Astrocyte of the cerebellum (primary cell): ENCODE measurements at regions not wholly inside any gene's neighbourhood (a gene's known extent, or its start where the extent isn't known, plus 50 kb on each side); places are given as distances from the start of the nearest gene placed in this dataset.

ENCODE experiments used
- DNase-seq: peaks from one replicate; pipeline ENCODE4 v3.0.0-alpha.2; 2011; ENCODE audit warnings: low read depth
- H3K4me3 ChIP-seq: 2 replicates; pipeline ENCODE4 v1.5.1; 2011; ENCODE audit warnings: mild to moderate bottlenecking, low read depth, low read length, moderate library complexity
- in situ Hi-C: cut with HindIII; loops from 2 replicates; pipeline ENCODE4 v1.10.0; 2017; ENCODE audit warnings: low sequenced_read_pairs
- TF ChIP-seq, protein P1 (sequence below): IDR thresholded peaks from 2 replicates; pipeline ENCODE4 v1.5.1; 2012; ENCODE audit warnings: low read length, low read depth, moderate library complexity, mild to moderate bottlenecking; ENCODE audit errors: missing control alignments

DNA sequence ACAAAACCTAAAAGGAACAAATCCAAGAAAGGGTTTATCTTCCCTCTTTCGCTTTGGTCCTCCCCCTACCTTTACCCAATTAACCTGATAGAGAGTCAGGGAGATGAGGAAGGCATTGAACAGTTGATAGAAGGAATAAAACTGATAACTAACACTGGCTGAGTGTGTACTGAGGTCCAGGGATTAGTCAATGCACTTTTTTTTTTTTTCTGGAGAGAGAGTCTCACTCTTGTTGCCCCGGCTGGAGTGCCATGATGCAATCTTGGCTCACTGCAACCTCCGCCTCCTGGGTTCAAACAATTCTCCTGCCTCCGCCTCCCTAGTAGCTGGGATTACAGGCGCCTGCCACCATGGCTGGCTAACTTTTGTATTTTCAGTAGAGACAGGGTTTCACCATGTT is 250.2 kb upstream of the CWC22 start:
- TF ChIP-seq, protein P1, sequence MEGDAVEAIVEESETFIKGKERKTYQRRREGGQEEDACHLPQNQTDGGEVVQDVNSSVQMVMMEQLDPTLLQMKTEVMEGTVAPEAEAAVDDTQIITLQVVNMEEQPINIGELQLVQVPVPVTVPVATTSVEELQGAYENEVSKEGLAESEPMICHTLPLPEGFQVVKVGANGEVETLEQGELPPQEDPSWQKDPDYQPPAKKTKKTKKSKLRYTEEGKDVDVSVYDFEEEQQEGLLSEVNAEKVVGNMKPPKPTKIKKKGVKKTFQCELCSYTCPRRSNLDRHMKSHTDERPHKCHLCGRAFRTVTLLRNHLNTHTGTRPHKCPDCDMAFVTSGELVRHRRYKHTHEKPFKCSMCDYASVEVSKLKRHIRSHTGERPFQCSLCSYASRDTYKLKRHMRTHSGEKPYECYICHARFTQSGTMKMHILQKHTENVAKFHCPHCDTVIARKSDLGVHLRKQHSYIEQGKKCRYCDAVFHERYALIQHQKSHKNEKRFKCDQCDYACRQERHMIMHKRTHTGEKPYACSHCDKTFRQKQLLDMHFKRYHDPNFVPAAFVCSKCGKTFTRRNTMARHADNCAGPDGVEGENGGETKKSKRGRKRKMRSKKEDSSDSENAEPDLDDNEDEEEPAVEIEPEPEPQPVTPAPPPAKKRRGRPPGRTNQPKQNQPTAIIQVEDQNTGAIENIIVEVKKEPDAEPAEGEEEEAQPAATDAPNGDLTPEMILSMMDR, result no peak
- H3K4me3 ChIP-seq, result no peak overlapping the region
- in situ Hi-C loops, result no loop called here
- DNase-seq, result no peak

GRCh38 chr2:180255981-180256380 is 248.9 kb upstream of the CWC22 start:
- TF ChIP-seq, protein P1, result no peak
- DNase-seq, result no peak
- in situ Hi-C loops, result no loop called here

GRCh38 chr2:180254872-180255271 is 247.8 kb upstream of the CWC22 start:
- in situ Hi-C loops, result no loop called here
- no peak overlapping the region for H3K4me3 ChIP-seq
- TF ChIP-seq, protein P1, result no peak
- DNase-seq, result no peak

More at GRCh38 chr2:180255981-180256380, 248.9 kb upstream of the CWC22 start:
- no peak overlapping the region for H3K4me3 ChIP-seq

- in situ Hi-C loops, result no loop called here
- no peak overlapping the region for H3K4me3 ChIP-seq
- no peak for DNase-seq
- TF ChIP-seq, protein P1, result no peak
Observed at GRCh38 chr2:180247658-180248057, 240.6 kb upstream of the CWC22 start.

GRCh38 chr2:180246268-180246667 is 239.2 kb upstream of the CWC22 start:
- in situ Hi-C loops, result no loop called here
- TF ChIP-seq, protein P1, result no peak
- no peak for DNase-seq
- H3K4me3 ChIP-seq, result no peak overlapping the region

DNA sequence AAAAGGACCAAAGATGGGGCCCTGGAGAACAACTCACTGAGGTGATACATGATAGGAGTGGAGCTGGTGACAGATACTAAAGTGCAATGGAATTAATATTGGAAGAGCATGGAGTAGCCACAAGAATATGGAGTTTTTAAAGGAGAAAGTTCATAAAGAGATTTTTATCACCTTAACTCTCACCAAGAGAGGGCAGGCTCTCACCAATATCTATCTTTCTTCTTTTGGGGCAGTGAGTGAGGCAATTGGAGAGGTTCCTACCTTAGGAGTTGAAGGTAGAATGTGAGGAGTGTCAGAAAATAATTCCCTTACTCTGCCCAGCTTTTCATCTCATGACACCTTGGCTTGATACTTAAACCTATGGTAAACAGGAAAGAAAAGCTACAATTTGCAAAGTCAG is 233.7 kb upstream of the CWC22 start:
- in situ Hi-C loops, result no loop called here
- peak; percentile 8 for DNase-seq

More for the DNA sequence above, 233.7 kb upstream of the CWC22 start:
- H3K4me3 ChIP-seq, result no peak overlapping the region
- TF ChIP-seq, protein P1, result peak; percentile 42
